Liver (tissue), 3 donors: ENCODE measurements at regions not wholly inside any gene's neighbourhood (a gene's known extent, or its start where the extent isn't known, plus 50 kb on each side); places are given as distances from the start of the nearest gene placed in this dataset.

Source experiments
- REST ChIP-seq: IDR thresholded peaks from 2 replicates; pipeline ENCODE4 v1.6.1; 2016; ENCODE audit warnings: antibody characterized with exemption, mild to moderate bottlenecking
- RXRA ChIP-seq, 2 donors: IDR thresholded peaks; 2 replicates each; pipeline ENCODE4 v1.6.1; 2017 to 2018; ENCODE audit warnings: antibody characterized with exemption in 2 of 2, mild to moderate bottlenecking in 1 of 2
- TAF1 ChIP-seq: conservative IDR thresholded peaks from 2 replicates; pipeline ENCODE4 v1.6.1; 2016; ENCODE audit warnings: antibody characterized with exemption, mild to moderate bottlenecking
- TF ChIP-seq, protein P1 (sequence below): fragments of 150-350 bp; IDR thresholded peaks from 2 replicates; pipeline ENCODE4 v1.5.1; 2017; ENCODE audit warnings: improper control_type of control experiment, low read depth, low read length; ENCODE audit not compliant: missing input control
- TF ChIP-seq, protein P2 (sequence below): IDR thresholded peaks from 2 replicates; pipeline ENCODE4 v1.6.1; 2016; ENCODE audit warnings: antibody characterized with exemption
- donor health status: healthy.
- donor health status: healthy.

GRCh38 chr12:67871231-67871630 lies 118.0 kb upstream of the IFNG-AS1 start:
- TF ChIP-seq, protein P1, sequence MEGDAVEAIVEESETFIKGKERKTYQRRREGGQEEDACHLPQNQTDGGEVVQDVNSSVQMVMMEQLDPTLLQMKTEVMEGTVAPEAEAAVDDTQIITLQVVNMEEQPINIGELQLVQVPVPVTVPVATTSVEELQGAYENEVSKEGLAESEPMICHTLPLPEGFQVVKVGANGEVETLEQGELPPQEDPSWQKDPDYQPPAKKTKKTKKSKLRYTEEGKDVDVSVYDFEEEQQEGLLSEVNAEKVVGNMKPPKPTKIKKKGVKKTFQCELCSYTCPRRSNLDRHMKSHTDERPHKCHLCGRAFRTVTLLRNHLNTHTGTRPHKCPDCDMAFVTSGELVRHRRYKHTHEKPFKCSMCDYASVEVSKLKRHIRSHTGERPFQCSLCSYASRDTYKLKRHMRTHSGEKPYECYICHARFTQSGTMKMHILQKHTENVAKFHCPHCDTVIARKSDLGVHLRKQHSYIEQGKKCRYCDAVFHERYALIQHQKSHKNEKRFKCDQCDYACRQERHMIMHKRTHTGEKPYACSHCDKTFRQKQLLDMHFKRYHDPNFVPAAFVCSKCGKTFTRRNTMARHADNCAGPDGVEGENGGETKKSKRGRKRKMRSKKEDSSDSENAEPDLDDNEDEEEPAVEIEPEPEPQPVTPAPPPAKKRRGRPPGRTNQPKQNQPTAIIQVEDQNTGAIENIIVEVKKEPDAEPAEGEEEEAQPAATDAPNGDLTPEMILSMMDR: no peak
- TF ChIP-seq TAF1 (no peak), REST (no peak), RXRA (IDR thresholded peaks at IDR 0.05) (no peak)
- TF ChIP-seq, protein P2, sequence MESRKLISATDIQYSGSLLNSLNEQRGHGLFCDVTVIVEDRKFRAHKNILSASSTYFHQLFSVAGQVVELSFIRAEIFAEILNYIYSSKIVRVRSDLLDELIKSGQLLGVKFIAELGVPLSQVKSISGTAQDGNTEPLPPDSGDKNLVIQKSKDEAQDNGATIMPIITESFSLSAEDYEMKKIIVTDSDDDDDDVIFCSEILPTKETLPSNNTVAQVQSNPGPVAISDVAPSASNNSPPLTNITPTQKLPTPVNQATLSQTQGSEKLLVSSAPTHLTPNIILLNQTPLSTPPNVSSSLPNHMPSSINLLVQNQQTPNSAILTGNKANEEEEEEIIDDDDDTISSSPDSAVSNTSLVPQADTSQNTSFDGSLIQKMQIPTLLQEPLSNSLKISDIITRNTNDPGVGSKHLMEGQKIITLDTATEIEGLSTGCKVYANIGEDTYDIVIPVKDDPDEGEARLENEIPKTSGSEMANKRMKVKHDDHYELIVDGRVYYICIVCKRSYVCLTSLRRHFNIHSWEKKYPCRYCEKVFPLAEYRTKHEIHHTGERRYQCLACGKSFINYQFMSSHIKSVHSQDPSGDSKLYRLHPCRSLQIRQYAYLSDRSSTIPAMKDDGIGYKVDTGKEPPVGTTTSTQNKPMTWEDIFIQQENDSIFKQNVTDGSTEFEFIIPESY: no peak
